Gastroesophageal sphincter (tissue), 2 donors: ENCODE measurements at regions not wholly inside any gene's neighbourhood (a gene's known extent, or its start where the extent isn't known, plus 50 kb on each side); places are given as distances from the start of the nearest gene placed in this dataset.

Experiments used
- POLR2A ChIP-seq, 2 donors: fragments of 450-650 bp; IDR thresholded peaks; one replicate each; pipeline ENCODE4 v1.6.1; 2017; ENCODE audit warnings: antibody characterized with exemption in 2 of 2, mild to moderate bottlenecking in 2 of 2, moderate library complexity in 1 of 2
- POLR2AphosphoS5 ChIP-seq: sonication (generic); formaldehyde crosslinking; IDR thresholded peaks from one replicate; pipeline ENCODE4 v1.6.1; 2017; ENCODE audit warnings: antibody characterized with exemption

DNA sequence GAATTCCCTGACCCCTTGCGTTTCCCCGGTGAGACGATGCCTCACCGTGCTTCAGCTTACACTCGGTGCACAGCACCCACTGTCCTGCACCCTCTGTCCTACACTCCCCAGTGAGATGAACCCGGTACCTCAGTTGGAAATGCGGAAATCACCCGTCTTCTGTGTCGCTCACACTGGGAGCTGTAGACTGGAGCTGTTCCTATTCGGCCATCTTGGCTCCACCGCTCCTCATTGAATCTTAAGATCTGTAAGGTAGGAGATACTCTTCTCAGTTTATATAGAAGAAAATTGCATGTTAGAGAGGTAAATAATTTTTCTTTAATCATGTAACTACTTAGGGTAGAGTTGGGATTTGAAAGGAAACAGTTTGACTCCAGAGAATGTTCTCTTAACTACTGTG is 62.2 kb downstream of the DMRTA1 start:
- no peak for TF ChIP-seq POLR2AphosphoS5
- no peak for TF ChIP-seq POLR2A (IDR thresholded peaks at IDR 0.05)
